Motor neuron (in vitro differentiated cells): ENCODE measurements at regions not wholly inside any gene's neighbourhood (a gene's known extent, or its start where the extent isn't known, plus 50 kb on each side); places are given as distances from the start of the nearest gene placed in this dataset.

Experiments
- ATAC-seq, 8 experiments: fragments of 200-7000 bp; cut with Tn5 transposase; replicated peaks in 6 of 8; 2 replicates each; pipeline ENCODE4 v1.8.0; 2021; ENCODE audit warnings: mild to moderate bottlenecking in 8 of 8, moderate library complexity in 8 of 8
- H3K27ac ChIP-seq, 2 donors: fragments of 250-450 bp; sonication (Bioruptor Pico); 2 replicates each; pipeline ENCODE4 v1.9.0; 2021; ENCODE audit warnings: antibody characterized with exemption in 2 of 2, mild to moderate bottlenecking in 2 of 2, moderate library complexity in 1 of 2
- H3K4me1 ChIP-seq, 2 donors: fragments of 250-450 bp; sonication (Bioruptor Pico); replicated peaks in 1 of 2; 2 replicates each; pipeline ENCODE4 v1.6.1; 2021; ENCODE audit warnings: antibody characterized with exemption in 2 of 2, mild to moderate bottlenecking in 2 of 2, moderate library complexity in 1 of 2
- H3K4me3 ChIP-seq, 5 donors: fragments of 250-450 bp; sonication (Bioruptor Pico); 2 replicates each; pipeline ENCODE4 v1.9.0; 2021; ENCODE audit warnings: antibody characterized with exemption in 5 of 5, mild to moderate bottlenecking in 5 of 5, moderate library complexity in 4 of 5
- WGBS, 10 experiments: fragments of 450-650 bp; shearing (Covaris generic); methylation state at CpG; one replicate each; pipeline ENCODE4 v1.0.0; 2022; 5-methylcytosine and 5-hydroxymethylcytosine counted together
- in situ Hi-C, 9 experiments: fragments of 400-800 bp; cut with MboI; loops; one replicate each; pipeline ENCODE4 v1.15.0; 2021; ENCODE audit warnings: low sequenced_read_pairs in 9 of 9, low pct_unique_long_range_greater_than_20kb in 2 of 9; ENCODE audit not compliant: unreplicated experiment in 9 of 9

DNA sequence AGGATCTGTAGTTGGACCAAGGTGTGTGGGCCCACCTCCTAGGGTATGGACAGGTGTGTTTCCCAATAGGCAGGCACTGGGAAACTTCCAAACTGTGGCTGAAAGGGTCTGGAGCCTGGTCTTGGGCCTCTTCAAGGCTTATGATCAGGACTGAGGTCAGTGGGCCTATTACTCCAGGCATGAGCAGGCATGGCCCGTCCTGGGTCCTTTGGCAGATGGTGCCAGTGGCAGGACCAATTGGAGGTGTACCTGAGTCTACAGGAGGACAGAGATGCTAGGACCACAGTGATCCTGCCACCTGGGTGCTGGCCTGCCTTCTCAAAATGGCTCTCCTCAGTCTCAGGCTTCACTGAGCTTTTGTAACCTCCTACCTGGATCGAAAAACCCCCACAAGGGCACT, 95.4 kb downstream of the RAB18 start:
- no peak for ATAC-seq
- Histone ChIP-seq H3K4me1 (no peaks in the 10 kb centered on the region), H3K27ac (no peak overlapping the region), H3K4me3 (no peak overlapping the region)
- 20 to 100% methylated on average over 1 of the region's 2 CpGs; no CpG with 5 or more reads in 8 of the 10 experiments for WGBS, 10 experiments
- in situ Hi-C loops = no loop called here

DNA sequence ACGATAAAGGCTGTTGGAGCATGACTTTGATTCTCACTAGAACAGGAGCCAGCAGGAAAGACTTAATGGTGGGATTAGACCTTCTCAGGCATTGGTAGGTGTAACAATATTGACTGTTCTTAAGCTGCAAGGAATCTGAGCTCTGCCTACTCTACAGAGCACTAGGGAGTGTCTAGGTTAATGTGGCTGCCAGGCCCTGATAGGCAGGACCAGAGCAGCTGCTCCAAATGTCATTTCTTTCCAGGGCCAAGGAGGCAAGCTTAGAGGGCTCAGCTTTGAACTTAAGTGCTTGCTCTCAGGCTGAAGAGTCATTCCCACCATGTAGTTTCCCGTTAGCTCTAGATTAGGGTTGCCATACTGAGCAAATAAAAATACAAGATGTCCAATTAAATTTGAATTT, 96.8 kb downstream of the RAB18 start:
- peak in 2 of 8 experiments; percentile 67 to 79 for ATAC-seq
- in situ Hi-C loops = no loop called here
- no peak overlapping the region for H3K27ac ChIP-seq
- H3K4me3 ChIP-seq = no peak overlapping the region
- no peaks in the 10 kb centered on the region for H3K4me1 ChIP-seq
- 63 to 100% (median 87%) methylated on average over 1 of the region's 2 CpGs; no CpG with 5 or more reads in 2 of the 10 experiments for WGBS, 10 experiments

DNA sequence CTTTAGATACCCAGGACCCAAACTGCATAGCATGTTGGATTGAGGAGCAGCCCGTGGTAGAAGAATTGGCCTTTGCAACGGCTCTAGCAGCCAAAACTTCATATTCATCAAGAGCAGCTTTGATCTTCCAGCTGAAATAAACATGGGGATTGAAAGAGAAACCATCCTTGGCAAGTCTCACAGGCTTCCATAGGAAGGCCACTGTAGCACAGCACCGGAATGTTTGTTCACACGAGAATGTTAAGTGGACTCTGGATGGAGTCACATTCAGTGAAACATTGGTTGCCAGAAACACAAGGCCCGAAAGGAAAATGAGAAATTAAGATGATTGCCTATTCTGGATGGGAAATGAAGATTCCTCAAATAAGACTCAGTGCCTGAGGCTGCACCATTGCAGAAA, 97.4 kb downstream of the RAB18 start:
- in situ Hi-C loops = no loop called here
- WGBS, 10 experiments = 40 to 100% (median 83%) methylated on average over 1 to 5 of the region's 5 CpGs; no CpG with 5 or more reads in 1 of the 10 experiments
- peak in 2 of 8 experiments; percentile 13 to 18 for ATAC-seq
- Histone ChIP-seq H3K4me3 (no peak overlapping the region), H3K4me1 (no peaks in the 10 kb centered on the region), H3K27ac (no peak overlapping the region)

- Histone ChIP-seq H3K4me1 (no peaks in the 10 kb centered on the region), H3K27ac (no peak overlapping the region), H3K4me3 (no peak overlapping the region)
- in situ Hi-C loops = no loop called here
- 73 to 100% (median 86%) methylated on average over 2 to 6 of the region's 6 CpGs for whole genome bisulfite sequencing, 10 experiments
- no peak for ATAC-seq
Observed at GRCh38 chr10:27601946-27602538, 97.9 kb downstream of the RAB18 start.

GRCh38 chr10:27603104-27603503, 99.0 kb downstream of the RAB18 start:
- WGBS, 10 experiments = 40 to 100% (median 83%) methylated on average over 1 of the region's 1 CpG; no CpG with 5 or more reads in 1 of the 10 experiments
- in situ Hi-C loops = no loop called here
- Histone ChIP-seq H3K4me3 (no peak overlapping the region), H3K4me1 (no peaks in the 10 kb centered on the region), H3K27ac (no peak overlapping the region)
- no peak for ATAC-seq

DNA sequence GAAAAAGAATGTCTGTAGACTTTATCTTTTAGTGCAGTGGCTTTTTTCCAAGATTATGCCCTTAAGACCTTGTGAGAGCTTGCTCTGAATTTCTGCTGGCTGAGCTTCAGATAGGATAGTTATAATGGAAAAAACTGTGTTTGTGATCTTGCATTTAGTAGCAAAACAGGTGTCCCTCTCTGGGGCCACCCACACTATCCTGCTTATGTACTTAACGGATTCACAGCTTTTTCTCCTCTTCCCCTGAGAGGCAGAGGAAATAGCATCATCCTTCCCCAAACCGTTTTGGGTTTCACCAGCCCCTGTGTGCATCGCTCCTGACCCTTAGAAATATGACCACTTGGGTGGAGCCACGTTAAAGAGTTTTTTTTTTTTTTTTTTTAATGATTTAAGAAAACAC, 101.2 kb downstream of the RAB18 start:
- ATAC-seq = peak in 2 of 8 experiments; percentile 13 to 62
- in situ Hi-C loops = no loop called here
- no peak overlapping the region for H3K4me3 ChIP-seq
- H3K27ac ChIP-seq = no peak overlapping the region
- H3K4me1 ChIP-seq = no peaks in the 10 kb centered on the region
- WGBS, 10 experiments = 0 to 100% (median 67%) methylated on average over 1 to 4 of the region's 4 CpGs; no CpG with 5 or more reads in 3 of the 10 experiments

GRCh38 chr10:27607591-27607990, 103.5 kb downstream of the RAB18 start:
- no peak for ATAC-seq
- H3K27ac ChIP-seq = no peak overlapping the region

GRCh38 chr10:27611236-27611635, 107.1 kb downstream of the RAB18 start:
- peaks cover 7 to 20% of the 10 kb centered on the region in 2 donors for H3K4me1 ChIP-seq
- peak in 4 of 8 experiments; percentile 33 to 90 (median 82) for ATAC-seq
- in situ Hi-C loops = no loop called here
- WGBS, 10 experiments = 0 to 94% (median 87%) methylated on average over 2 to 3 of the region's 3 CpGs; no CpG with 5 or more reads in 1 of the 10 experiments
- H3K27ac ChIP-seq = no peak overlapping the region
- no peak overlapping the region for H3K4me3 ChIP-seq

More at GRCh38 chr10:27607591-27607990, 103.5 kb downstream of the RAB18 start:
- Histone ChIP-seq H3K4me3 (no peak overlapping the region), H3K4me1 (peaks cover 7 to 14% of the 10 kb centered on the region in 2 donors)
- WGBS, 10 experiments = 56 to 92% (median 79%) methylated on average over 3 to 6 of the region's 6 CpGs; no CpG with 5 or more reads in 3 of the 10 experiments
- in situ Hi-C loops = no loop called here

DNA sequence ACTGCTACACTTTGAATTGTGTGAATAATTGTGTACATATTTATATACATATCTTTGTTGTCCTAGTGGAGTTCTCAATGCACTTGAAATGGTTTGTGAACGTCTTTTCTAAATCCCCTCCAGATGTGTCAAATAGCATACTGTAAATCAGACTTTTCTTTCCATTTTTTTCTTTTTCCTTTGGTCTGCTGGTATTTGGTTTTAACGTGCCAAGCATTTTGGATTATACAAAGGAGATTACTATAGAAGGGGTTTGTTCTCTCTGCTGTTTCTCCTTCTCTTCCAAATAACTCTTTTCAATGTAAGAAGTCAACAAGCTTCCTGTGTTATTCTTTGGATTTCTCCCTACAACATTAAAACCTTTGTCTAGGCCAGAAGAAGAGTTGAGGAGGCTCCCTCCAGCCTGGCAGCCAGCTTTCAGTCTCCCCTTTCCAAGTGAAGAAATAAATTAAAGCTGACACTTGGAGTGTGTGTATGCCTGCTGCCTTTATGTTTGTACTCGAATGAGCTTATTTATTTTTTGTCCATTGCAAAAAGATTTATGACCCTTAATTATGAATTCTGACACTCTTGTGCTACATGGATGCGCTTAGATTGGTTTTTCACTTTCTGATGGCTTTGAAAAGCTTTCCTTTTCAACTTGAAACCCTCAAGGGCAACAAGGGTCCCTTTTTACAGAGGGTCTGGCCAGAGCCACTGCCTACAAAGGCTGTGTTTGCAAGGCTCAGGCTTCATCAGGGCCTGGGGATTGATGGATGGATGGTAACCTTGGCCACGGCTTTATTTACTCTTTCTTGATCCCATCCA, 107.8 kb downstream of the RAB18 start:
- H3K4me1 ChIP-seq = peaks cover 7 to 20% of the 10 kb centered on the region in 2 donors
- H3K4me3 ChIP-seq = no peak overlapping the region
- in situ Hi-C loops = no loop called here
- H3K27ac ChIP-seq = no peak overlapping the region
- 0 to 48% (median 24%) methylated on average over 2 to 5 of the region's 5 CpGs for WGBS, 10 experiments
- ATAC-seq = peak; percentile 37 to 92 (median 91)

GRCh38 chr10:27612551-27613035, 108.5 kb downstream of the RAB18 start:
- in situ Hi-C loops = no loop called here
- no peak overlapping the region for H3K27ac ChIP-seq
- peak in 3 of 8 experiments; percentile 26 to 37 (median 32) for ATAC-seq
- 18 to 71% (median 57%) methylated on average over 1 to 6 of the region's 6 CpGs; no CpG with 5 or more reads in 5 of the 10 experiments for WGBS, 10 experiments
- H3K4me1 ChIP-seq = peaks cover 7 to 20% of the 10 kb centered on the region in 2 donors
- no peak overlapping the region for H3K4me3 ChIP-seq

- no peak overlapping the region for H3K4me3 ChIP-seq
- no peak for ATAC-seq
- in situ Hi-C loops = no loop called here
- peaks cover 7 to 20% of the 10 kb centered on the region in 2 donors for H3K4me1 ChIP-seq
- H3K27ac ChIP-seq = no peak overlapping the region
- 20 to 87% (median 56%) methylated on average over 1 to 6 of the region's 6 CpGs; no CpG with 5 or more reads in 1 of the 10 experiments for WGBS, 10 experiments
Observed at GRCh38 chr10:27614776-27615175, 110.7 kb downstream of the RAB18 start.

DNA sequence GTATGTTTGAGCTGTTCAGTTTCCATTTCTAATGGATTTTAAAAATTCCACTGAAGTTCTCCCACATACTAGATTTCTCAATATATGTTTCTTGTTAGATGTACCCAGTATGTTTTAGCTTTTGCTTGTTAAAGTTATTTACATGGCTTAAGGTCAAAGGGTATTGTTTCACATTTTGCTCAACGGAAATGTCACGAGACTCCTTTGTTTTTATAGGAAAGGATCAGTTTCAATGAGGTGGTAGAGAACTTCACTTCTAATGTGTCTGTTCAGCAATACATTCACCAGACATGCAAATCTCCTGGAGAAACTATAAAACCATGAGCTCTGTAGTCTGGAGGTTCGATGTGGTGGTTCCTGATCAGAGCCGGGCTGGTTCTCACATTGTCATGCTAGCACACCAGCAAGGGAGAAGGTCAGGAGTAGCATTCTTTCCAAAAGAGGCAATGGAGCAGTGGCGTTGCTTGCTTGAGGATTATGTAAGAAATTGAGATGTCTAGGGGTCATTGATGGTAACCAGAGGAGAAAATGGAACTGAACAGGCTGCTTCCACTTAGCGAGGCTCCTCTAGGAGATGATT, 114.0 kb downstream of the RAB18 start:
- in situ Hi-C loops = no loop called here
- WGBS, 10 experiments = 75 to 100% (median 86%) methylated on average over 2 to 6 of the region's 6 CpGs; no CpG with 5 or more reads in 1 of the 10 experiments
- Histone ChIP-seq H3K4me1 (peaks cover 6 to 8% of the 10 kb centered on the region in 2 donors), H3K4me3 (no peak overlapping the region), H3K27ac (no peak overlapping the region)
- ATAC-seq = no peak

DNA sequence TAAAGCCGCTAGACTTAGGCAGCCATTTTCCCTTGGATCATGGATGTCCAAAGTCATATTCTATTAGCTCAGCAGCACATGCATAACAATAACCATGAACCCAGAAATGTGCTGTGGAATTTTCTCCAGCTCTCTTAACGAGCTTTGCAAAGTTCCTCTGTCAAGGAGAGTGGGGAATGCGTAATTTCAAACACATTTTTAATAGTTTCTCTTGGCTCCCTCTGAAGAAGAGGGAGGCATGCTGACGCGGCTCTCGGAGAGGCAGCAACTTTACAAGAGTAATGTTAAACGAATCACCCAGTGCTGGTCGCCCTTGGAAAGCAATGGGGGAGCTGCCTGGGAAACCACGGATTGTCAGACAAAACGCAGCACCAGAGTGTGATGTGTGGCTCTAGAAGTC, 114.8 kb downstream of the RAB18 start:
- ATAC-seq = no peak
- Histone ChIP-seq H3K27ac (no peak overlapping the region), H3K4me1 (peaks cover 6 to 8% of the 10 kb centered on the region in 2 donors), H3K4me3 (no peak overlapping the region)
- WGBS, 10 experiments = 27 to 100% (median 85%) methylated on average over 1 to 7 of the region's 10 CpGs; no CpG with 5 or more reads in 2 of the 10 experiments
- in situ Hi-C loops = no loop called here
